ENCODE measurements at regions not wholly inside any gene's neighbourhood (a gene's known extent, or its start where the extent isn't known, plus 50 kb on each side); places are given as distances from the start of the nearest gene placed in this dataset.

DNA sequence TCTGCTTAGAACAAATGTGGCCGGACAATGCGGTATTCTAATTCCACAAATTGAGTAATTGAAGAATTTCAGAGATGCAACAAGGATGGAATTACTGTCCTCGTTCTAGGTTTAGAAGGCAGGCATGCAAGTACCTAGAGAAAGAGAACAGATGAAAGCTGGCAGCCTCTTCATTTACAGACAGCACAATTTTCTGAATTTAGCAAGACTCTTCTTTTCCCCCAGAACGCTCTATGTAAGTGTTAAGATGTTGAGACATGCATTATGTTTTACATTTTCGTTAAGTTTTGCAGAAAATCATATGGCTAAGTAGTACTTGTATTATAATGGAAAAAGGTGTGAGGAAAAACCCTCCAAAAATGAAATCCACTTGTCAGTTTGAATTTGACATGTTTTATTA is 259.5 kb upstream of the ARRDC3 start:
- TF ChIP-seq, protein P1, sequence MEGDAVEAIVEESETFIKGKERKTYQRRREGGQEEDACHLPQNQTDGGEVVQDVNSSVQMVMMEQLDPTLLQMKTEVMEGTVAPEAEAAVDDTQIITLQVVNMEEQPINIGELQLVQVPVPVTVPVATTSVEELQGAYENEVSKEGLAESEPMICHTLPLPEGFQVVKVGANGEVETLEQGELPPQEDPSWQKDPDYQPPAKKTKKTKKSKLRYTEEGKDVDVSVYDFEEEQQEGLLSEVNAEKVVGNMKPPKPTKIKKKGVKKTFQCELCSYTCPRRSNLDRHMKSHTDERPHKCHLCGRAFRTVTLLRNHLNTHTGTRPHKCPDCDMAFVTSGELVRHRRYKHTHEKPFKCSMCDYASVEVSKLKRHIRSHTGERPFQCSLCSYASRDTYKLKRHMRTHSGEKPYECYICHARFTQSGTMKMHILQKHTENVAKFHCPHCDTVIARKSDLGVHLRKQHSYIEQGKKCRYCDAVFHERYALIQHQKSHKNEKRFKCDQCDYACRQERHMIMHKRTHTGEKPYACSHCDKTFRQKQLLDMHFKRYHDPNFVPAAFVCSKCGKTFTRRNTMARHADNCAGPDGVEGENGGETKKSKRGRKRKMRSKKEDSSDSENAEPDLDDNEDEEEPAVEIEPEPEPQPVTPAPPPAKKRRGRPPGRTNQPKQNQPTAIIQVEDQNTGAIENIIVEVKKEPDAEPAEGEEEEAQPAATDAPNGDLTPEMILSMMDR (IDR thresholded peaks at IDR 0.05) = no peak
- TF ChIP-seq POLR2A (IDR thresholded peaks at IDR 0.05) = no peak

All from thyroid gland (tissue), 4 donors.